IMR-90 (cell line): ENCODE measurements at regions not wholly inside any gene's neighbourhood (a gene's known extent, or its start where the extent isn't known, plus 50 kb on each side); places are given as distances from the start of the nearest gene placed in this dataset.

ENCODE experiments used
- ATAC-seq: fragments of 200-7000 bp; cut with Tn5 transposase; 2 replicates; pipeline ENCODE4 v1.9.1; 2020; ENCODE audit warnings: low read depth, mild to moderate bottlenecking, moderate library complexity
- BruUV-seq: library from RNA; stranded (reverse); fragments of 400-500 nt; replicated peaks from 2 replicates; lab custom pipeline; 2021; lab: Mats Ljungman, UMichigan
- CTCF ChIA-PET: fragments of 300-600 bp; formaldehyde crosslinking; extraction: SDS; loops from one replicate; lab custom pipeline; 2021; ENCODE audit warnings: antibody characterized with exemption; lab: Yijun Ruan, JAX
- POLR2A ChIA-PET: fragments of 300-600 bp; sonication (Branson Sonifier 250); formaldehyde crosslinking; loops from one replicate; lab custom pipeline; 2022; ENCODE audit warnings: antibody characterized with exemption; ENCODE audit not compliant: unreplicated experiment; lab: Charles Lee
- DNase-seq: peaks from one replicate; pipeline ENCODE4 v3.0.0; 2013
- H2AFZ ChIP-seq: replicated peaks from 2 replicates; pipeline ENCODE3; 2013; ENCODE audit warnings: low read length, mild to moderate bottlenecking; ENCODE audit not compliant: poor library complexity
- H2AK5ac ChIP-seq: 2 replicates; pipeline ENCODE4 v1.6.1; 2013; ENCODE audit warnings: low read depth, low read length, inconsistent platforms
- H2AK9ac ChIP-seq: replicated peaks from 2 replicates; pipeline ENCODE3; 2013; ENCODE audit warnings: mild to moderate bottlenecking, low read depth, low read length, moderate library complexity; ENCODE audit not compliant: poor library complexity
- H2BK120ac ChIP-seq: 2 replicates; pipeline ENCODE4 v1.6.1; 2013; ENCODE audit warnings: low read depth, low read length, inconsistent platforms
- H2BK15ac ChIP-seq: 3 replicates; pipeline ENCODE4 v1.6.1; 2013; ENCODE audit warnings: low read depth, low read length, inconsistent platforms
- H2BK20ac ChIP-seq: 2 replicates; pipeline ENCODE4 v1.6.1; 2013; ENCODE audit warnings: low read depth, mild to moderate bottlenecking, inconsistent platforms, low read length, moderate library complexity
- H2BK5ac ChIP-seq: 2 replicates; pipeline ENCODE4 v1.6.1; 2013; ENCODE audit warnings: mild to moderate bottlenecking, low read depth, low read length, inconsistent platforms; ENCODE audit not compliant: poor library complexity, severe bottlenecking
- H3K14ac ChIP-seq: replicated peaks from 2 replicates; pipeline ENCODE4 v1.6.1; 2013; ENCODE audit warnings: low read depth, low read length, inconsistent platforms
- H3K18ac ChIP-seq: 2 replicates; pipeline ENCODE4 v1.6.1; 2013; ENCODE audit warnings: low read depth, low read length, control low read depth
- H3K23ac ChIP-seq: 2 replicates; pipeline ENCODE4 v1.6.1; 2013; ENCODE audit warnings: low read depth, low read length, inconsistent platforms
- H3K27ac ChIP-seq: 2 replicates; pipeline ENCODE4 v1.5.1; 2013; ENCODE audit warnings: mild to moderate bottlenecking, control low read depth, low read length; ENCODE audit not compliant: insufficient read depth
- H3K27me3 ChIP-seq: 2 replicates; pipeline ENCODE4 v1.6.1; 2013; ENCODE audit warnings: low read length; ENCODE audit not compliant: control insufficient read depth, insufficient read depth
- H3K36me3 ChIP-seq: 2 replicates; pipeline ENCODE4 v1.6.1; 2013; ENCODE audit warnings: low read length, mixed read lengths; ENCODE audit not compliant: control insufficient read depth, insufficient read depth
- H3K4ac ChIP-seq: 2 replicates; pipeline ENCODE4 v1.6.1; 2013; ENCODE audit warnings: low read depth, low read length, inconsistent platforms
- H3K4me1 ChIP-seq: 2 replicates; pipeline ENCODE4 v1.6.1; 2013; ENCODE audit warnings: low read length, mixed read lengths; ENCODE audit not compliant: control insufficient read depth, insufficient read depth
- H3K4me2 ChIP-seq: 2 replicates; pipeline ENCODE4 v1.6.1; 2013; ENCODE audit warnings: low read depth, mild to moderate bottlenecking, control low read depth, low read length, moderate library complexity
- H3K4me3 ChIP-seq: 2 replicates; pipeline ENCODE4 v1.5.1; 2013; ENCODE audit warnings: low read depth, mild to moderate bottlenecking, control low read depth, low read length, moderate library complexity; ENCODE audit not compliant: insufficient read depth
- H3K56ac ChIP-seq: 2 replicates; pipeline ENCODE4 v1.6.1; 2013; ENCODE audit warnings: low read length, inconsistent platforms; ENCODE audit not compliant: insufficient read depth; ENCODE audit errors: extremely low read depth
- H3K79me1 ChIP-seq, 2 experiments: 2 replicates each; pipeline ENCODE4 v1.6.1; 2013; ENCODE audit warnings: low read length in 2 of 2, inconsistent platforms in 1 of 2, low read depth in 1 of 2
- H3K9ac ChIP-seq: 2 replicates; pipeline ENCODE4 v1.6.1; 2013; ENCODE audit warnings: low read depth, low read length, control low read depth
- H3K9me1 ChIP-seq: 2 replicates; pipeline ENCODE4 v1.6.1; 2013; ENCODE audit warnings: low read length, inconsistent platforms; ENCODE audit not compliant: insufficient read depth
- H3K9me3 ChIP-seq: 2 replicates; pipeline ENCODE4 v1.6.1; 2013; ENCODE audit warnings: low read length; ENCODE audit not compliant: control insufficient read depth, insufficient read depth
- H4K20me1 ChIP-seq: 2 replicates; pipeline ENCODE4 v1.6.1; 2013; ENCODE audit warnings: low read length, inconsistent platforms; ENCODE audit not compliant: insufficient read depth
- H4K5ac ChIP-seq: 2 replicates; pipeline ENCODE4 v1.6.1; 2013; ENCODE audit warnings: mild to moderate bottlenecking, low read depth, low read length, control low read depth
- H4K8ac ChIP-seq, 2 experiments: 2 replicates each; pipeline ENCODE4 v1.6.1; 2013; ENCODE audit warnings: low read depth in 2 of 2, low read length in 2 of 2, control low read depth in 1 of 2, inconsistent platforms in 1 of 2
- H4K91ac ChIP-seq: 2 replicates; pipeline ENCODE4 v1.6.1; 2013; ENCODE audit warnings: low read depth, low read length, inconsistent platforms; ENCODE audit not compliant: insufficient read depth
- BHLHE40 ChIP-seq: fragments of 150-350 bp; IDR thresholded peaks from 2 replicates; pipeline ENCODE4 v1.6.1; 2016; ENCODE audit warnings: mild to moderate bottlenecking, low read depth, low read length
- CEBPB ChIP-seq: IDR thresholded peaks from 2 replicates; pipeline ENCODE4 v1.6.1; 2012; ENCODE audit warnings: low read depth, low read length, improper control_type of control experiment
- CHD1 ChIP-seq: IDR thresholded peaks from 2 replicates; pipeline ENCODE4 v1.6.1; 2012; ENCODE audit warnings: low read depth, low read length, improper control_type of control experiment
- FOS ChIP-seq: fragments of 150-350 bp; IDR thresholded peaks from 2 replicates; pipeline ENCODE4 v1.6.1; 2016; ENCODE audit warnings: low read depth, low read length
- NFE2L2 ChIP-seq: fragments of 150-350 bp; IDR thresholded peaks from 2 replicates; pipeline ENCODE4 v1.6.1; 2016; ENCODE audit warnings: low read depth, mild to moderate bottlenecking, low read length
- POLR2A ChIP-seq: IDR thresholded peaks from 2 replicates; pipeline ENCODE4 v1.6.1; 2012; ENCODE audit warnings: mild to moderate bottlenecking, low read depth, low read length
- RAD21 ChIP-seq: IDR thresholded peaks from 2 replicates; pipeline ENCODE4 v1.6.1; 2012; ENCODE audit warnings: low read length, improper control_type of control experiment
- RCOR1 ChIP-seq: IDR thresholded peaks from 2 replicates; pipeline ENCODE4 v1.6.1; 2012; ENCODE audit warnings: mild to moderate bottlenecking, low read length, improper control_type of control experiment; ENCODE audit not compliant: insufficient replicate concordance
- RFX5 ChIP-seq: IDR thresholded peaks from 2 replicates; pipeline ENCODE4 v1.8.0; 2012; ENCODE audit warnings: low read depth, mild to moderate bottlenecking, low read length, moderate library complexity
- SMC3 ChIP-seq: fragments of 150-350 bp; IDR thresholded peaks from 2 replicates; pipeline ENCODE4 v1.6.1; 2016; ENCODE audit warnings: low read depth, mild to moderate bottlenecking, antibody characterized with exemption, low read length, moderate library complexity
- WGBS, 2 experiments: methylation state at CpG; one replicate each; pipeline versions ENCODE4 v1.1.5 to v1.1.7; 2013; ENCODE audit warnings: missing lambda C conversion rate in 2 of 2; ENCODE audit not compliant: insufficient read length in 1 of 2; ENCODE audit errors: extremely low coverage in 2 of 2; 5-methylcytosine and 5-hydroxymethylcytosine counted together
- dilution Hi-C: fragments of 300-500 bp; cut with HindIII; formaldehyde crosslinking; loops from one replicate; pipeline ENCODE4 v1.14.3; 2018; ENCODE audit warnings: low sequenced_read_pairs; ENCODE audit not compliant: unreplicated experiment
- in situ Hi-C: fragments of 300-500 bp; cut with MboI; formaldehyde crosslinking; loops from 3 replicates; pipeline ENCODE4 v1.14.3; 2019; ENCODE audit warnings: low sequenced_read_pairs, inconsistent platforms, mixed read lengths
- intact Hi-C: fragments of 100-400 bp; cut with micrococcal nuclease; formaldehyde crosslinking; loops from 2 replicates; pipeline ENCODE4 v1.10.0; 2022
- TF ChIP-seq, protein P1 (sequence below): conservative IDR thresholded peaks from 2 replicates; pipeline ENCODE4 v1.5.1; 2012; ENCODE audit warnings: mild to moderate bottlenecking, low read depth, low read length, improper control_type of control experiment
- TF ChIP-seq, protein P2 (sequence below): fragments of 150-350 bp; IDR thresholded peaks from 2 replicates; pipeline ENCODE4 v1.6.1; 2016; ENCODE audit warnings: low read depth, mild to moderate bottlenecking, low read length, moderate library complexity, borderline replicate concordance
- TF ChIP-seq, protein P3 (sequence below): fragments of 150-350 bp; IDR thresholded peaks from 2 replicates; pipeline ENCODE4 v1.6.1; 2017; ENCODE audit warnings: mild to moderate bottlenecking, antibody characterized with exemption, low read length, low read depth

DNA sequence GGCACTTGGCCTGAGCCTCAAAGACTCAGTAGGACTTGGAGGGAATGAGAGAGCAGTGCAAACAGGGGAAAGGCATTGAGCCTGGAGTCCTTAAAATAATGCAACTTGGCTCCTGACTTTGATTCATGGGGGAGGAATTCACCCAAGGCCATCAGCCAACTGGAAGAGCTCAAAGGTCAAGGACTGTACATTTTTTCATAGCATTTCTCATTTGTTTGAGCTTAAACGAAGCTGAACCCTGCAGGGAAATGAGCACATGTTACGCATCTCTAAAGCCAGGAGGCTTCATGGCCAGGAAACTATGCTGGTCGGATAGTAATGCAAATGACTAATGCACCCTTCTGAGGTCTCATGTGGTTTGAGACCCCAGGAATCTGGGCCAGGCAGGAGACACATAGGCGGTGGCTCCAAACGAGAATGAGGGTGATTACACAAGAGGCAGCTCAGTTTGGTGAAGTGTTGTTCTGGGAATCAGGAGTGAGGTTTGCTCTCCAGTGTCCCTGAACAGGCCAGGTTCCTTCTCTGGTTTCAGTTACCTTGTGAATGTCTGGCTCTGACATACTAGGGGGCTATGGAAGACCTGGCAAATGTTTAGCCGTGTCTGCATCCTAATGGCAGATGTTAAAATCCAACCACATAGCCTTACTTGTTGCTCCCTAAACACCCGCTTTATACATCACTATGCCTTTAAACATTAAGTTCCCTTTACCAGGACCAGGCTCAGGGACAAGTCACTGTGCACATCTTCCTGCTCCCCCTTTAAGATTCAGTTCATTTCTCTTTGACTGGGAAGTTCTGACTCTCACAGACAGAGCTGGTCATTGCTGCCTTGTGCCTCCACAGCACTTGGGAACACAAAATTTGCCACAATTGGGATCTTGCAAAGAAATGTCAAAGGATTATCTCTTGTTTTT is 503.9 kb upstream of the USP24 start:
- in situ Hi-C loops = no loop called here
- Histone ChIP-seq H3K9me1 (peaks cover 23% of the 10 kb centered on the region), H2BK120ac (peak overlapping the region; percentile 100), H3K27ac (peak overlapping the region; percentile 97), H3K9me3 (no peaks in the 10 kb centered on the region), H3K27me3 (no peaks in the 10 kb centered on the region), H3K56ac (peak overlapping the region; percentile 99), H2BK5ac (peak overlapping the region; percentile 99), H3K9ac (peak overlapping the region; percentile 73), H2BK20ac (peak overlapping the region; percentile 100), H3K4ac (peak overlapping the region; percentile 100), H2AFZ (peak overlapping the region; percentile 60), H3K18ac (peak overlapping the region; percentile 99), H2BK15ac (peak overlapping the region; percentile 95), H2AK9ac (peak overlapping the region; percentile 94), H3K23ac (peak overlapping the region; percentile 100), H3K4me1 (peaks cover 31% of the 10 kb centered on the region), H4K91ac (peak overlapping the region; percentile 100), H3K79me1 (0 out of 4 replicates have a peak, but pooled peaks cover 0 to 6% of the 10 kb centered on the region in 2 experiments), H2AK5ac (peak overlapping the region; percentile 97), H3K14ac (peak overlapping the region; percentile 100), H3K4me3 (no peak overlapping the region), H4K5ac (peak overlapping the region; percentile 100), H3K36me3 (no peaks in the 10 kb centered on the region), H3K4me2 (peak overlapping the region; percentile 7; the same call in 1 of the 2 replicates), H4K8ac (peak overlapping the region; percentile 98 to 99), H4K20me1 (no peaks in the 10 kb centered on the region)
- peak; percentile 75 for ATAC-seq
- ChIA-PET CTCF (no interaction called here), POLR2A (interaction anchor here (0.6 to 0.8 kb wide), 3 partner anchors 10 to 173 kb away, joined by 3 to 6 read pairs (median 3); no protein-coding TSS in a partner anchor)
- peak; percentile 100 for DNase-seq
- intact Hi-C loops = loop anchor here (2.0 to 10.0 kb wide), 6 partner anchors 212 to 766 kb away; no protein-coding TSS in a partner anchor
- dilution Hi-C loops = no loop called here
- WGBS, 2 experiments = 18% methylated on average over 4 of the region's 7 CpGs; no CpG with 5 or more reads in 1 of the 2 experiments
- no TSS peak for BruUV-seq
- no peak for TF ChIP-seq RFX5
- peak; percentile 77 for TF ChIP-seq BHLHE40
- TF ChIP-seq CEBPB = peak; percentile 98
- TF ChIP-seq NFE2L2 = no peak; the same call in 1 of the 2 replicates
- TF ChIP-seq, protein P1, sequence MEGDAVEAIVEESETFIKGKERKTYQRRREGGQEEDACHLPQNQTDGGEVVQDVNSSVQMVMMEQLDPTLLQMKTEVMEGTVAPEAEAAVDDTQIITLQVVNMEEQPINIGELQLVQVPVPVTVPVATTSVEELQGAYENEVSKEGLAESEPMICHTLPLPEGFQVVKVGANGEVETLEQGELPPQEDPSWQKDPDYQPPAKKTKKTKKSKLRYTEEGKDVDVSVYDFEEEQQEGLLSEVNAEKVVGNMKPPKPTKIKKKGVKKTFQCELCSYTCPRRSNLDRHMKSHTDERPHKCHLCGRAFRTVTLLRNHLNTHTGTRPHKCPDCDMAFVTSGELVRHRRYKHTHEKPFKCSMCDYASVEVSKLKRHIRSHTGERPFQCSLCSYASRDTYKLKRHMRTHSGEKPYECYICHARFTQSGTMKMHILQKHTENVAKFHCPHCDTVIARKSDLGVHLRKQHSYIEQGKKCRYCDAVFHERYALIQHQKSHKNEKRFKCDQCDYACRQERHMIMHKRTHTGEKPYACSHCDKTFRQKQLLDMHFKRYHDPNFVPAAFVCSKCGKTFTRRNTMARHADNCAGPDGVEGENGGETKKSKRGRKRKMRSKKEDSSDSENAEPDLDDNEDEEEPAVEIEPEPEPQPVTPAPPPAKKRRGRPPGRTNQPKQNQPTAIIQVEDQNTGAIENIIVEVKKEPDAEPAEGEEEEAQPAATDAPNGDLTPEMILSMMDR = no peak
- TF ChIP-seq, protein P2, sequence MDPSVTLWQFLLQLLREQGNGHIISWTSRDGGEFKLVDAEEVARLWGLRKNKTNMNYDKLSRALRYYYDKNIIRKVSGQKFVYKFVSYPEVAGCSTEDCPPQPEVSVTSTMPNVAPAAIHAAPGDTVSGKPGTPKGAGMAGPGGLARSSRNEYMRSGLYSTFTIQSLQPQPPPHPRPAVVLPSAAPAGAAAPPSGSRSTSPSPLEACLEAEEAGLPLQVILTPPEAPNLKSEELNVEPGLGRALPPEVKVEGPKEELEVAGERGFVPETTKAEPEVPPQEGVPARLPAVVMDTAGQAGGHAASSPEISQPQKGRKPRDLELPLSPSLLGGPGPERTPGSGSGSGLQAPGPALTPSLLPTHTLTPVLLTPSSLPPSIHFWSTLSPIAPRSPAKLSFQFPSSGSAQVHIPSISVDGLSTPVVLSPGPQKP = no peak
- no peak; the same call in 1 of the 2 replicates for TF ChIP-seq SMC3
- peak; percentile 77 for TF ChIP-seq FOS
- TF ChIP-seq, protein P3, sequence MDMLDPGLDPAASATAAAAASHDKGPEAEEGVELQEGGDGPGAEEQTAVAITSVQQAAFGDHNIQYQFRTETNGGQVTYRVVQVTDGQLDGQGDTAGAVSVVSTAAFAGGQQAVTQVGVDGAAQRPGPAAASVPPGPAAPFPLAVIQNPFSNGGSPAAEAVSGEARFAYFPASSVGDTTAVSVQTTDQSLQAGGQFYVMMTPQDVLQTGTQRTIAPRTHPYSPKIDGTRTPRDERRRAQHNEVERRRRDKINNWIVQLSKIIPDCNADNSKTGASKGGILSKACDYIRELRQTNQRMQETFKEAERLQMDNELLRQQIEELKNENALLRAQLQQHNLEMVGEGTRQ = peak; percentile 3; the same call in 1 of the 2 replicates
- TF ChIP-seq RCOR1 = peak; percentile 87
- no peak for TF ChIP-seq CHD1
- TF ChIP-seq POLR2A = peak; percentile 54; the same call in 1 of the 2 replicates
- peak; percentile 38 for TF ChIP-seq RAD21
